NCI-H226 (cell line): ENCODE measurements at regions not wholly inside any gene's neighbourhood (a gene's known extent, or its start where the extent isn't known, plus 50 kb on each side); places are given as distances from the start of the nearest gene placed in this dataset.
"Not testable (repeated sequence)": the region's sequence is repeated elsewhere in the genome, so short reads cannot be mapped to it uniquely, and the experiment has no call there.

Source experiments
- DNase-seq: peaks from one replicate; pipeline ENCODE4 v3.0.0-alpha.2; 2015

DNA sequence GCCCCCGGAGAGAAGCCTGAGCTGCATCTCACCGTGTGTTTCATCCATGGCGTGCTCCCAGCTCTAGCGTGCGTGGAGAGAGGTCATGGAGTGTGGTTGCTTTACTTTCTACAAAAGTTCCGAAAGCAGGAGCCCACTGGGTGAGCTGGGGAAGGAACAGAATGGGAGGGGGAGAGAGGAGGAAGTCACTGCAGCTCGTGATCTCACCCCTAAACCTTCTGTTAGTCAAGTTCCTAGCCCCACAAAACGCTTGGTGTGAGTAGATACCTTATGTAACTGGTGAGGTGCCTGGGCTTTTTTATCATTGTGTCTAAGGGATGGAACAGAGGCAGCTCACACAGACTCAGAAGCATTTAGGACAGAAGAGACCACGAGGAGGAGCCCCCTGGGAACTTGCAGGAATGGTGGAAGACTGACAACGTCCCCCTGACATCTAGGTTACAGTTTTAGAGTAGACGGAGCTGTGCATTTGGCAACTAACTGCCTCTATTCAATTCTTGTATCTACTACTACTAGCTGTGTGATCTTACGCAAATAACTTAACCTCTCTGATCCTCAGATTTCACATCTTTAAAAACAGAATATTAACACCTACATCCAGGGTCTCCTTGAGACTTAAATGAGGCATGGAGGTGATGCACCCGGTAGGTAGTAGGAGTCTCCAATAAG is 123.3 kb downstream of the ARL4C start:
- no peak for DNase-seq

DNA sequence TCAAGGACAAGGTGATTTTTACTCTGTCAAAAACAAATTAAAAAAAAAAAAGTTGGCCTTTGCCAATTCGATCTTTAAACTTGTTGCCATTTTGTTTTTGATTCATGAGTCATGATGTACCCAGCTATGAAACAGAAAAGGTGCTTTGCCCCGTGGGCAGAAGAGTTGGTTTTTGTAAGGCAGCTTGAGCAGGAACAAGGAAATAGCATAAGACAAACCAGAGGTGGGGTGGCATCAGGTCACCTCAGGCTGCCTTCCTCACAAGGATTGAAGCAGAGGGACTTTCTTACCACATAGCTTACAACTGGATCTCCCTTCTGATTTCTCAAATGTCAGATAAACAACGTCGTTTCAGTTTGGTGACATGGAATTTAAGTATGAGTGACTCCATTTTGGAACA is 123.8 kb downstream of the ARL4C start:
- no peak for DNase-seq

DNA sequence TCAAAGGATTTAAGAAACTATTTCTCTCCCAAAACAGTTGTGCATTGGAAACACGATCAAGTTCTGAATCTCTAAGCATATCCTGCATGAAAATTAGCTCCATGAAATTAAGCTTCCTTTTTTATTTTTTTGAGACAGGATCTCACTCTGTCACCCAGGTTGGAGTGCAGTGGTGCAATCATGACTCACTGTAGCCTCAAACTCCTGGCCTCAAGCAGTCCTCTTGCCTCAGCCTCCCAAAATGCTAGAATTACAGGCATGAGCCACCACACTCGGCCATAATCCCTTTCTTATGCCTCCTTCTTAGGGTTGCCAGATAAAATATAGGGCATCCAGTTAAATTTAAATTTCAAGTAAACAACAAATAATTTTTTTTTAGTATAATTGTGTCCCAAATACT is 124.4 kb downstream of the ARL4C start:
- no peak for DNase-seq

DNA sequence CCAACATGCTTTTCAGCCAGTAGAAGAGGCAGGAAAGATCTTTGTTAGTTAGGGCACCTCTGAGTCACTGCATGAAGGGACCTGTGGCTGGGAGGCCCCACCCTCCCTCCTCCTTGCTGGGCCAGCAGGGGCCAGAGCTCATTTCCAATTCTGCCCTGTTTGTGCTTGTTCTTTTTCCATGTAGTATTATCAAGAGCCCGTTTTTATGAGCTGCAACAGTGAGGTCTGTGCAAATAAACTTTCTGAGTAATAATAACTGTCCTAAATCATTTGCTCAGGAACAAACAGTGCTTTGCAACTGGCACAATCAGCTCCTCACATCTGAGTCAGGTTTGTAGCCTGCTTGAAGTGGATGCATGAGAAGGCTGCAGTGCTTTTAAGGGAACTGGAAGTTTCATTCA is 128.0 kb downstream of the ARL4C start:
- no peak for DNase-seq

DNA sequence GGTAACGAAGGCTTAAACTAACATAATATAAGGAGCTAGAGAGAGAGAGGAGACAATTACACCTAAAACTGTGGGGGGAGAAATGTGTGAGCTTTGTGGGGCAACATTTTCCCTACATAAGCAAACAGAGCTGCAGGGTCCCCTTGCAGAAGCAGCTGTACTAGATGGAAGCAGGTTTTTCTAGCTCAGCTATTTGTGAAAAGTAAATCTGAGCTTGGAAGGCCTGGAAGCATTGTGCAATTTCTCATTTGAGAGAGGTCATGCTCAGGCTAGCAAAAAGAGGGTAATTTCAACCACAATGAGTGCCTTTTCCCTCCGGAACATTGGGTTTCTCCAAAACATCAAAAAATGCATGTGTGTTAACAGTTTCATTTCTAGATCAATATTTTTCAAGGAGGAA is 130.0 kb downstream of the ARL4C start:
- no peak for DNase-seq

DNA sequence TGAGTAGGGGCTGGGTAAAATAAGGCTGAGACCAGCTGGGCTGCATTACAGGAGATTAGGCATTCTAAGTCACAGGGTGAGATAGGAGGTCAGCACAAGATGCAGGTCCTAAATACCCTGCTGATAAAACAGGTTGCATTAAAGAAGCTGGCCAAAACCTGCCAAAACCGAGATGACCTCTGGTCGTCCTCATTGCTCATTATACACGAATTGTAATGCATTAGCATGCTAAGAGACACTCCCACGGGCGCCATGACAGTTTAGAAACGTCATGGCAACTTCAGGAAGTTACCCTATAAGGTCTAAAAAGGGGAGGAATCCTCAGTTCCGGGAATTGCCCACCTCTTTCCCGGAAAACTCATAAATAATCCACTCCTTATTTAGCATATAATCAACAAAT is 132.2 kb downstream of the ARL4C start:
- DNase-seq: no peak

DNA sequence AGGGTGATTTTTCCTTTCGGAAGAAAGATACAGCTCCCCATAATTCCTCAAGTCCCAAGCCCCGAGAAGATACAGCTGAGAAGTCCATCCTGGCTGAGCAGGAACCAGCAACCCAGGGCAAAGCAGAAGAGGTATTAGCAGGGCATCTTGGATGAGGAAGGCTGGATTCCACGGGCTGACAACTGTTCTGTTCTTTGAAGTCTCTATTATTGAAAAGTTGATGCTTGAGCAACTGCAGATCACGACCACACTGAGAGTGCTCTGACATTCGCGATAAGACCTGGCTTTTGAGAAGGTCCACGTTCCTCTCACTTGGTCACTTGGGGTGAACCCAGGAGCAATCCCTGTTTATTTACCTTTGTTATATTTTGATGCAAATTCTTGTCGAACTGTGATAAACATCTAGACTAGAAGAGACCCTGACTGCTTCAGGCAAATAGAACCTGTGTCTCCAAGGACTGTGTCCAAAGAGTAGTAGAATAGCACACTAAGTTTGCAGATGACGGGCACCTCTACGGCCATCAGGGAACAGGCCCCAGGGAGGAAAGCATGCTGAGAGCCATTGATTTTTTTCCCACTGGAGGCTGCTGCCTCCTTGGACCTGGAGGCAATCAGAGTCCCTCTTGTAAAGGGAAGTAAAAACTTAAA is 133.1 kb downstream of the ARL4C start:
- DNase-seq: no peak

DNA sequence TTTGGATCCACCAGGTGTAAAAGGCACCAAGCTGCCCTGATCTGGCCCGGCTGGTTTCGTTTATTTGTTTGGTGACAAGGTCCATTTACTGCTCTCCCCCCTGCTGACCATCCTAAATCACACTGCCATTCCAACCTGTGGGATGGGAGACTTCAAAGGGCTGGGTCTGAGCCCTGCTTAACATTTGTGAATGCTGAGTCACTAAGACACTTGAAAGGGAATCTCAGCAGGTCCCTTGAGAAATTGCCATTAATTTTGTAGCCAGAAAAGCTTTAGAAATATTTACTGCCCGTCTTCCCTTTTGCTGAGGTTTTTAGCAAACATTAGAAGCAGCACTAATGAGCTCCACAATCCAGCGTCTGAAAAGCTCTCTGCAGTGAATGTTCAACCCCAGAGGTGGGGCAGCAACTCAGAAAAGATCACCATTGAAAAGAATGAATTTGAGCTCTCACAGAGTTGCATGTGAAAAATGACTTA is 133.8 kb downstream of the ARL4C start:
- no peak for DNase-seq

DNA sequence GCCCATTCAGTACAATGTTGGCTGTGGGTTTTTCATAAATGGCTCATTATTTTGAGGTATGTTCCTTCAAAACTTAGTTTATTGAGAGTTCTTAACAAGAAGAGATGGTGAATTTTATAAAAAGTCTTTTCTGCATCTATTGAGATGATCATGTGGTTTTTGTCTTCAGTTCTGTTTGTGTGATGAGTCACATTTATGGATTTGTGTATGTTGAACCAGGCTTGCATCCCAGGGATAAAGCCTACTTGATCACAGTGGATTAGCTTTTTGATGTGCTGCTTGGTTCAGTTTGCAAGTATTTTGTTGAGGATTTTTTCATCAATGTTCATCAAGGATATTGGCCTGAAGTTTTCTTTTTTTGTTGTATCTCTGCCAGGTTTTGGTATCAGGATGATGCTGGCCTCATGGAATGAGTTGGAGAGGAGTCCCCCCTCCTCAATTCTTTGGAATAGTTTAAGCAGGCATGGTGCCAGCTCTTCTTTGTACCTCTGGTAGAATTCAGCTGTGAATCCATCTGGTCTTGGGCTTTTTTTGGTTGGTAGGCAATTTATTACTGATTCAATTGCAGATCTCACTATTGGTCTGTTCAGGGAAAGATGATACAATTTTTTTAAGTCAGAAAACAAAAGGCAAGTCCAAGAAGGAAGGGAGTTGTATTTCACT is 136.4 kb downstream of the ARL4C start:
- not testable (repeated sequence) for DNase-seq

DNA sequence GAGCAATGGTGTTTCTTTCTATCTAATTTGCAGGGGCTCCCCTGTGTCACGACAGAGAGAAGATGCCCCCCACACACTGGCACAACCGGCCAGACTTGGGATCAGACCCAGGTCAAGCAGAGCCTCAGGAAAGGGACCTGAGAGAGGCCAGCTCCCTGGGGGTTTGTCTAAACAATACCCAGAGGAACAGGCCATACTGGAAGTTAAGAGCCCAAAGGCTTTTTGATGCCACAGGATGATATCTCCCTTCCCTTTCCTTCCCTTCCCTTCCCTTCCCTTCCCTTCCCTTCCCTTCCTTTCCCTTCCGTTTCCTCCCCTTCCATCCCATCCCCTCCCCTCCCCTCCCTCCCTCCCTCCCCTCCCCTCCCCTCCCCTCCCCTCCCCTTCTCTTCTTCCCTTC is 139.2 kb downstream of the ARL4C start:
- DNase-seq: no peak

DNA sequence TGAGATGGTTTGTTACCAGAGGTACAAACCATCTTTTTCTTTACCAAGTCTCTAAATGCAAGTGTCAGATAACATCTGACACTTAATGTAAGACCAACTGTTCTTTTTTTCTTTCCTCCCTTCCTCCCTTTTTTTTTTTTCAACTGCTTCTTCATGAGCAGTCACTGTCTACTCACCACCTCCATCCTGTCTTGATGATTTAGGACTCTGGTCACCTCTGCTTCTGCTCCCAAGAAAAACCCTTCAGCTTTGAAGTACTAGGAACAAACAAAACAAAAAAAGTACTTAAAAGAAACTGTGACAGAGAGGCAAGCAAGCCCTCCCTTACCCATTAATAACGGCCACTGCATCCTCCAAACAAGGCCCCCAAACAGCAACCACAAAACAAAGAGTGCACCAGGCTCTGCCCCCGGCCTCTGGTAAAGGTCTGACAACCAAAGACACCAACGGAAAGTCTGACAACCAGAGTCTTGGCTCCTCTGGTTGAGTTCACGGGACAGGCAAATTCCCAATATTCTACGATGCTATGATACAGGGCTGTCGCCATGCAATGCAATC is 141.0 kb downstream of the ARL4C start:
- no peak for DNase-seq

DNA sequence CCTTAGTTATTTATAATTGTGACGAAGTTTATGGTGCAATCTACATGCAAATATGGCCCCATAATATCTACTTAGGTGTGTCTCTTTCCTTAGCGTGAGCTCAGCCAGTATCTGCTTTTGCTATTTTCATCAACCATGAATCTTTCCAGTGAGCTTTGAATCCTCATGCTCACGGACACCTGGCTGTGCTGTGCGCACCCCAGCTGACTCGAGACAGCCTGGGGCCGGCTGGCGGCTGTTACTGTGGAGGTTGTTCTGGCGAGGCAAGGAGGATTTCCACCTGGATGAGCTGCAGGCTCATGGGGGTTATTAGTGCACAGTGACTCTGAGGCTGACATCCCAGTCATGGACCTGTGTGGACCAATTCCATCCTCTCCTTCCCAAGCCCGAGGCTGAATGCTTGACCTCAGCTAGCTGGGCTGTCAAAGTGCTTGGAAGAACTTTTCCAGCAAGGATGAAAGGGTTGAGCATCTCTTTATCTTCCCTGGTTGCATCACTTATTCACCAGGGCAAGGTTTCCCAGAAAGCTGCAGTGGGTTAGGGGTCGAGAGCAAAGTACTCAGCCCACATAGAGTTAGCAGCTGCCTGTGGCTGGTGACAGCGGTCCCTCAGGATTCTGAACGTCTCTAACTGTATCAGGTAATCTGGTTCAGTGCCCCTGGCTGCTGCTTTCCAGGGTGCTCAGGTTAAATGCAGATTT is 141.7 kb downstream of the ARL4C start:
- DNase-seq: no peak

DNA sequence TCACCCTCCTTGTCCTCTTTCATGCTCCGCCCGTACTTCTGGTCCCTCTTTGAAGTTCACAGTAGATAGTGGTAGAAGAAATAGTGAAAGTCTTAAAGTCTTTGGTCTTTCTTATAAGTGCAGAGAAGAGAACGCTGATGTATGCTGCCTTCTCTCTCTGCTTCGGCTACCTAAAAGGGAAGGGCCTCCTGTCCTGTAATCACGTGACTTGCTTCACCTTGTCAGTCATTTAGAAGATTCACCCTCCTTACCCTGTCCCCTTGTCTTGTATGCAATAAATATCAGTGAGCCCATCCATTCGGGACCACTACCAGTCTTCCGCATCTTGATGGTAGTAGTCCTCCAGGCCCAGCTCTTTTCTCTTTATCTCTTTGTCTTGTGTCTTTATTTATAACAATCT is 144.6 kb downstream of the ARL4C start:
- DNase-seq: no peak

DNA sequence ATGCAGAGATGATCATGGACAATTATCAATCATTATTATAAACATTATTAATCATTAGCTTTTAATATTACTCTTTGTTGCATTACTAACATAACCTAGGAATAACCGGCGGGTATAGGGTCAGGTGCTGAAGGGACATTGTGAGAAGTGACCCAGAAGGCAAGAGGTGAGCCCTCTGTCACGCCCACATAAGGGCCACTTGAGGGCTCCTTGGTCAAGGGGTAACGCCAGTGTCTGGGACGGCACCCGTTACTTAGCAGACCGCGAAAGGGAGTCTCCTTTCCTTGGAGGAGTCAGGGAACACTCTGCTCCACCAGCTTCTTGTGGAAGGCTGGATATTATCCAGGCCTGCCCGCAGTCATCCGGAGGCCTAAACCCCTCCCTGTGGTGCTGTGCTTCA is 145.0 kb downstream of the ARL4C start:
- DNase-seq: not testable (repeated sequence)

DNA sequence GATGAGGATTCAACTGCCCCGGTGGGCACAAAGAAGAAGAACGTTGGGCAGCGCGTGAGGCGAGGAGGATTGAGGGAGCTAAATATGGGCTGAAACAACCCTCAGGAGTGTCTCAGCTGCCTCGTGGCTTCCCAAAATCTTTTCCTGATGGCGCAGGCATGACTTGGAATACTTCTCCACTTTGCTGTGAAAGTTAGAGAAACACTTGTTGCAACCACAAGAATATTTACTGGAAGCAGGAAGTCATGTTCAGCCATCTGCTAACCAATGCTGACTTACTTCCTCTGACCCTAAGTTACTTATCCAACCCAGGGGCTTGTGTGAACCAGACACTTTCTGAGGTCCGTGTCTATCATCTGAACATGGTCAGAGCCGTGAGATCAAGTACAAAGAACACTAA is 148.8 kb downstream of the ARL4C start:
- DNase-seq: no peak

DNA sequence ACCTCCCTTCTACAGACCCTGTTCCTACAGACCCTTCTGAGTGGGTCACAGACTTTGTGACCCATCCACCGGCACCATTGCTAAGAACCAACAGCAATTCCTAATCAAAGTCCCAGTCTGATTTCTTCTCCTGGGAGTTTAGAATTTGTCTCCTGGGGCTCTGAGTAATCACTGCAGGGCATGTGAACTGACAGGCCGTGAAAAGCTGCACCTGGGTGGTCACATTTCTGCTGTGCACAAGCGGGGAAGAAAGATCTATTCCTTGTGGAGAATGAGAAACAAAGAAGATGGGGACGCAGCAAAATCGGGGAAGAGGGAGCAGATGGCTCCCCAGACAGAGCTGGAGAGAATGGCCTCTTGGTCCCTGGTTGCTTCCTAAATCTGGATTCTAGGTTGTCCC is 151.0 kb downstream of the ARL4C start:
- no peak for DNase-seq

DNA sequence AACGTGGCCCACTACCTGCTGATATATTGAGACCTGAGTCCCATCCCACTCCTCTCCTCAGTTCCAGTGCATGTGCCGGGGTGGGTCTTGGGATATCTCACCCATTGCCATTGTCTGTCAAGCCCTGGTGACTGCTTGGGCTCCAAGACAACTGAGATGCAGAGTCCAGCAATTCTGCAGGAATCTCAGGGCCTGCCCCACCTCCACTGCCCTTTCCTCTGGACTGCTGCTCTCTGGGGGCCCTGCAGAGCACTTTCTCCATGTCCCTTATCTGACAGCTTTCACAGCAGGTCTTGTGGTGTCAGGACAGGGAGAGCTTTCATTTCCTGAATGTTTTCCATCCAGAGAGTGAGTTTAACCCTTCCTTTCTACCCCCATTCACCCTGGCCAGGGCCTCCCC is 152.9 kb downstream of the ARL4C start:
- no peak for DNase-seq

DNA sequence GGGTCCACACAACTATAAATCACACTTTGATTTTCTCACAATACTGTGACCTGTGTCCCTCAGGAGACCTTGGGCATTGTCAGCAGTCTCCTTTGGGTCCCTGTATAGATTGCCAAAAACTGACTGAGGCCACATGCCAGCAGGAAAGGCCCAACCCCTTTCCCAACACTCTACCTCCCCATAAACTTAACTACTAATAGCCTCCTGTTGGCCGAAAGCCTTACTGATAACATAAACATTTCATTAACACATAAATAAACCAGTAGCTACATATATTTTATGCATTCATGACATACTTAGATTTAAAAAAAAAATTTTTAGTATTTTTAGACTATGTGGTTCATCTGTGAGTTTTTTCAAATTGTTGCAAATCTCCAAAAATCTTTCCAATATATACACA is 153.5 kb downstream of the ARL4C start:
- DNase-seq: no peak

DNA sequence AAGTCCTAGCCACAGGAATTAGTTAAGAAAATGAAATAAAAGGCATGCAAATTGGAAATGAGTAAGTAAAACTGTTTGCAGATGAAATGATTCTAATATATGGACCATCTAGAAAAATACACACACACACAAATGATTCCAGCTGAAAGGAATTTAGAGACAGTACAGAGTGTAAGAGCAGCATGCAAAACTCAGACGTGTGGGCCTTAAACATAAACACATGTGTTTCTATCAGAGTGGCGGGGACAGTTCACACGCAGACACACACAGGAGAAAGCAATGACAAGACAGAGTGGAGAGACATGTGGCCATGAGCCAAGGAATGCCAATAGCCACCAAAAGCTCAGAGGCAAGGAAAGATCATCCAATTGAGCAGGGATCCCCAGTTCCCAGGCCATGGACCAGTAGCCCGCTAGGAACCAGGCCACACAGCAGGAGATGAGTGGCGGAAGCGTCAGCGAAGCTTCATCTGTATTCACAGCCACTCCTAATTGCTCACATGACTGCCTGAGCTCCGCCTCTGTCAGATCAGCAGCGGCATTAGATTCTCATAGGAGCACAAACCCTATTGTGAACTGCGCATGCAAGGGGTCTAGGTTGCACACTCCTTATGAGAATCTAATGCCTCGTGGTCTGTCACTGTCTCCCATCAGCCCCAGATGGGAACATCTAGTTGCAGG is 155.4 kb downstream of the ARL4C start:
- DNase-seq: no peak

DNA sequence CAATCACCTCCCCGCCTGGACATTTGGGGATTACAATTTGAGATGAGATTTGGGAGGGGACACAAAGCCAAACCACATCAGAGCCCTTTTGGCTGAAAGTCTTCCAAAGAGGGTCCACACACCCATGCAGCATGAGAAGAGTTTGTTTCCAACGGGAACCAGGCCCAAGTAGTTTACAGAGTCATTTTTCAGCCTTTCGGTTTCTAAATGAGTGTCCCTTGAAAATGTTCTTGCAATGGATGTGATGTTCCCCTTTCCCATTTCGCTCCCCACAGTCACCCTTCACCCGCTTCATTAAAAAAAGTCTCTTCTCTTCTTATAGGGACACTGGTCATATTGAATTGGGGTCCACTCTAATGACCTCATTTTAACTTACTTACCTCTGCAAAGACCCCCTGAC is 157.4 kb downstream of the ARL4C start:
- DNase-seq: no peak

DNA sequence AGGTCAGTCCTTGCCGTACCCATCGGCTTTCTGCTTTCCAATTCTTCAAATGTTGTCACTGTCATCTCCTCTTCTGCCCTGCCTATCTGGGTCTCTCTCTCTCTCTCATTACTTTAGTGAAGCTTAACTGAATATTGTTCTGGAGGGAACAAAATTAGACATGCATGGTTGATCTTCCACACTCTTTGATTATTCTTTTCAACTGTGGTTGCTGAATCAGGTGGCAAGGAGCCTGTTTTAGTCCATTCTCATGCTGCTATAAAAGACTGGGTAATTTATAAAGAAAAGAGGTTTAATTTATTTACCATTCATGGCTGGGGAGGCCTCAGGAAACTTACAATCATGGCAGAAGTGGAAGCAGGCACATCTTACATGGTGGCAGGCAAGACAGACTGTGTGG is 157.9 kb downstream of the ARL4C start:
- DNase-seq: no peak

DNA sequence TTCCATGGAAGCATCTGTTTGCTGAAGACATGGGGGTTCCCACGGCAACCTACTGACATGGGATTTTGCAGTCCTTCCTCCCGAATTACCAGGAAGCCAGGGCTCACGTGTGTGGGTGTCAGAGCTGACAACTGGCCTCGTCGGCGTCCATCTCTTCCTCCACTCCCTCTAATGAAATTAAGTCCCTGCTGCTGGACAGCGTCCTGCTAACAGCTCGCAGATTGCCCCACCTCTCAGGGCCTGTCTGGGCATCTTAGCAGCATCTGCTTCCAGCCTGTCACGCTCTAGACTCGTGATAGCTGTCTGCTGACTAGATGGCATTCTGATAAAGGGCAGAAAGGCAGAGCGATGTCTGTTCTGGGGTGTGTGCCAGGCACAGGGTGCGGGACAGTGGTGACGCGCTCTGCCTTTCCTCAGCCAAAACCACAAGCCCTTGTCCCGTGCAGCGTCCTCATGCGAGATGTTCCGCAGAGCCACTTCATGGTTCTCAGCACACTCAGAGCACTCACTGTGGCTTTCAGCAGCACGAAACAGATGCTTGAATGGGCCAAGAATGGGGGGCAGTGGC is 161.1 kb downstream of the ARL4C start:
- no peak for DNase-seq

DNA sequence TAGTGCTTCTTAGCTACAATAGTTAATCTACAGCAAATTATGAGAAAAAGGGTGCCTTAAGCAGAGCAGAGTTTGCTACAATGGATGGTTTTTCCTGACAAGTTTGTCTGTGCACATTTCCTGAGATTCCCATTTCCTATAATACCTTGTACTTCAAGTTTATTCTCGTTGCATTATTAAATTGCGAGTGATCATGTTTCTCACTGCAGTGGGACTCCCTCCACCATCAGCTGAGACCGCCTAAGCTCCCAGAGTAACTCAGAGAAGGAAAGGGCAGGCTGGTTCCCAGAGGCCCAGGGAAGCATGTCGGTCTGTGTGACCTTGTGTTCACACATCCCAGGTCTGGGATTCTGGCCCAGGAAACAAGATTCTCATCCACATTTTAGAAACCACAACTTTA is 162.1 kb downstream of the ARL4C start:
- DNase-seq: no peak
